ENCODE measurements at regions not wholly inside any gene's neighbourhood (a gene's known extent, or its start where the extent isn't known, plus 50 kb on each side); places are given as distances from the start of the nearest gene placed in this dataset.

GRCh38 chr13:68293631-68294030 lies 1063.5 kb upstream of the PCDH9 start:
- H2AFZ ChIP-seq (ENCODE audit: low read length) = no peak overlapping the region
- no peak overlapping the region for H2BK15ac ChIP-seq (ENCODE audit: low read length)
- no peak overlapping the region for H3K23ac ChIP-seq (ENCODE audit: low read depth, low read length, poor library complexity)
- DNase-seq (ENCODE audit: low spot score) = no peak
- H3K79me1 ChIP-seq (ENCODE audit: low read depth, low read length) = no peaks in the 10 kb centered on the region
- H2BK5ac ChIP-seq (ENCODE audit: low read length) = no peak overlapping the region
- H2BK12ac ChIP-seq (ENCODE audit: low read length) = no peak overlapping the region
- H4K8ac ChIP-seq (ENCODE audit: low read depth, low read length) = no peak overlapping the region
- no peaks in the 10 kb centered on the region for H3K4me1 ChIP-seq (ENCODE audit: control insufficient read depth in 2 of 2, insufficient read depth in 1 of 2, low read depth in 1 of 2, low read length in 2 of 2)
- H3K9me3 ChIP-seq (replicated peaks in 1 of 2; ENCODE audit: control insufficient read depth in 2 of 2, insufficient read depth in 1 of 2, low read depth in 1 of 2, low read length in 2 of 2) = no peaks in the 10 kb centered on the region
- H2AK5ac ChIP-seq (ENCODE audit: low read depth, low read length) = no peak overlapping the region
- H3K9ac ChIP-seq (ENCODE audit: low read depth, low read length, poor library complexity) = no peak overlapping the region
- no peaks in the 10 kb centered on the region for H3K36me3 ChIP-seq (replicated peaks in 1 of 2; ENCODE audit: control insufficient read depth in 2 of 2, insufficient read depth in 2 of 2, low read length in 2 of 2)
- no peak overlapping the region for H3K27ac ChIP-seq (replicated peaks; ENCODE audit: low read length)
- H2BK120ac ChIP-seq (ENCODE audit: low read depth, low read length) = no peak overlapping the region
- H3K18ac ChIP-seq (ENCODE audit: low read length) = no peak overlapping the region
- H3K4me2 ChIP-seq (ENCODE audit: insufficient read depth, low read length, poor library complexity, severe bottlenecking) = no peak overlapping the region
- no peak overlapping the region for H3K4ac ChIP-seq (ENCODE audit: low read length)
- H3K14ac ChIP-seq (ENCODE audit: low read length) = no peak overlapping the region
- no peak overlapping the region for H3K4me3 ChIP-seq (ENCODE audit: low read length in 2 of 2)
- H3K27me3 ChIP-seq (ENCODE audit: control insufficient read depth in 3 of 3, insufficient read depth in 3 of 3, low read depth in 1 of 3, low read length in 3 of 3) = no peaks in the 10 kb centered on the region
- H4K91ac ChIP-seq (ENCODE audit: low read depth, low read length, poor library complexity) = no peak overlapping the region

GRCh38 chr13:68292601-68293000 lies 1062.5 kb upstream of the PCDH9 start:
- Histone ChIP-seq H3K4me3 (ENCODE audit: low read length in 2 of 2) (no peak overlapping the region), H3K23ac (ENCODE audit: low read depth, low read length, poor library complexity) (no peak overlapping the region), H3K36me3 (replicated peaks in 1 of 2; ENCODE audit: control insufficient read depth in 2 of 2, insufficient read depth in 2 of 2, low read length in 2 of 2) (no peaks in the 10 kb centered on the region), H3K9me3 (replicated peaks in 1 of 2; ENCODE audit: control insufficient read depth in 2 of 2, insufficient read depth in 1 of 2, low read depth in 1 of 2, low read length in 2 of 2) (no peaks in the 10 kb centered on the region), H3K4ac (ENCODE audit: low read length) (no peak overlapping the region), H3K18ac (ENCODE audit: low read length) (no peak overlapping the region), H4K8ac (ENCODE audit: low read depth, low read length) (no peak overlapping the region), H4K91ac (ENCODE audit: low read depth, low read length, poor library complexity) (no peak overlapping the region), H3K4me2 (ENCODE audit: insufficient read depth, low read length, poor library complexity, severe bottlenecking) (no peak overlapping the region), H3K4me1 (ENCODE audit: control insufficient read depth in 2 of 2, insufficient read depth in 1 of 2, low read depth in 1 of 2, low read length in 2 of 2) (no peaks in the 10 kb centered on the region), H2BK15ac (ENCODE audit: low read length) (no peak overlapping the region), H3K27me3 (ENCODE audit: control insufficient read depth in 3 of 3, insufficient read depth in 3 of 3, low read depth in 1 of 3, low read length in 3 of 3) (no peaks in the 10 kb centered on the region), H3K14ac (ENCODE audit: low read length) (no peak overlapping the region), H2BK12ac (ENCODE audit: low read length) (no peak overlapping the region), H2BK5ac (ENCODE audit: low read length) (no peak overlapping the region), H3K27ac (replicated peaks; ENCODE audit: low read length) (no peak overlapping the region), H3K9ac (ENCODE audit: low read depth, low read length, poor library complexity) (no peak overlapping the region), H2BK120ac (ENCODE audit: low read depth, low read length) (no peak overlapping the region), H2AK5ac (ENCODE audit: low read depth, low read length) (no peak overlapping the region), H3K79me1 (ENCODE audit: low read depth, low read length) (no peaks in the 10 kb centered on the region), H2AFZ (ENCODE audit: low read length) (peak overlapping the region; percentile 11)
- no CpG with 5 or more reads among the region's 2 CpGs for WGBS, 2 donors (ENCODE audit: extremely low coverage in 2 of 2, insufficient read length in 2 of 2, insufficient replicate concordance in 1 of 2)
- DNase-seq (ENCODE audit: low spot score) = no peak

DNA sequence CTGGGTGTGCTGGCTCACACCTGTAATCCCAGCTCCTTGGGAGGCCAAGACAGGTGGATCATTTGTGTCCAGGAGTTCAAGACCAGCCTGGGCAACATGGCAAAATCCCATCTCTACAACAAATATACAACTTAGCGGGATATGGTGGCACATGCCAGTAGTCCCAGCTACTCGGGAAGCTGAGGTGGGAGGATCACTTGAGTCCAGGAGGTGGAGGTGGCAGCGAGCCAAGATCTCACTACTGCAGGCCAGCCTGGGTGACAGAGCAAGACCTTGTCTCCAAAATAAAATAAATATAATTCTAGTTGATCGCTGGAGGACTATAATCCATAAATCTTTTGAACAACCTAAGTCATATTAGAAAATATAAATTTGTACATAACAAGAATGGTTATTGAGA lies 1061.5 kb upstream of the PCDH9 start:
- H3K4me1 ChIP-seq (ENCODE audit: control insufficient read depth in 2 of 2, insufficient read depth in 1 of 2, low read depth in 1 of 2, low read length in 2 of 2) = no peaks in the 10 kb centered on the region
- H2BK12ac ChIP-seq (ENCODE audit: low read length) = no peak overlapping the region
- H2AK5ac ChIP-seq (ENCODE audit: low read depth, low read length) = no peak overlapping the region
- H3K18ac ChIP-seq (ENCODE audit: low read length) = no peak overlapping the region
- WGBS, 2 donors (ENCODE audit: extremely low coverage in 2 of 2, insufficient read length in 2 of 2, insufficient replicate concordance in 1 of 2) = no CpG with 5 or more reads among the region's 4 CpGs
- H3K27ac ChIP-seq (replicated peaks; ENCODE audit: low read length) = no peak overlapping the region
- H3K4ac ChIP-seq (ENCODE audit: low read length) = no peak overlapping the region
- no peak overlapping the region for H4K8ac ChIP-seq (ENCODE audit: low read depth, low read length)
- H3K27me3 ChIP-seq (ENCODE audit: control insufficient read depth in 3 of 3, insufficient read depth in 3 of 3, low read depth in 1 of 3, low read length in 3 of 3) = no peaks in the 10 kb centered on the region
- H3K79me1 ChIP-seq (ENCODE audit: low read depth, low read length) = no peaks in the 10 kb centered on the region
- H3K4me3 ChIP-seq (ENCODE audit: low read length in 2 of 2) = no peak overlapping the region
- H2BK120ac ChIP-seq (ENCODE audit: low read depth, low read length) = no peak overlapping the region
- H2BK15ac ChIP-seq (ENCODE audit: low read length) = no peak overlapping the region
- H2AFZ ChIP-seq (ENCODE audit: low read length) = no peak overlapping the region
- H3K4me2 ChIP-seq (ENCODE audit: insufficient read depth, low read length, poor library complexity, severe bottlenecking) = no peak overlapping the region
- no peak overlapping the region for H3K9ac ChIP-seq (ENCODE audit: low read depth, low read length, poor library complexity)
- DNase-seq (ENCODE audit: low spot score) = no peak
- H3K9me3 ChIP-seq (replicated peaks in 1 of 2; ENCODE audit: control insufficient read depth in 2 of 2, insufficient read depth in 1 of 2, low read depth in 1 of 2, low read length in 2 of 2) = no peaks in the 10 kb centered on the region
- H3K14ac ChIP-seq (ENCODE audit: low read length) = no peak overlapping the region
- no peak overlapping the region for H3K23ac ChIP-seq (ENCODE audit: low read depth, low read length, poor library complexity)
- no peak overlapping the region for H4K91ac ChIP-seq (ENCODE audit: low read depth, low read length, poor library complexity)
- H2BK5ac ChIP-seq (ENCODE audit: low read length) = no peak overlapping the region
- no peaks in the 10 kb centered on the region for H3K36me3 ChIP-seq (replicated peaks in 1 of 2; ENCODE audit: control insufficient read depth in 2 of 2, insufficient read depth in 2 of 2, low read length in 2 of 2)

DNA sequence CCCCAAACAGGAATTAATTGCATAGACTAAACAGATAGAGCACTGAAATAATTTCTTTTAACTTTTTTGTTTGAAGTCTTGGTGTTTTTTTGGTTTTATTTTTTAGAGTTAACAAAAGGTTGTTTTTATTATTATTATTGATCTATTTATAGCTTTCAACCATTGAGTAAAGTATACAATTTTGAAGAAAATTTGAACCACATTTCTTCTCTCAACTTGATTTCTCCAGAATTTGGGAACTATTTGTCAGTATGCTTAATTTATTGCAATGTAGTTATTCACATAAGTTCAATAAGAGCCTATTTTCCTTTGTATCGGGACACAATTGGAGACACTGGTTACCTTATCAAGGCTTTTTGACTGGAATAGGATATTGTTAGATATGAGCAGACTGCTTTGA lies 1045.6 kb upstream of the PCDH9 start:
- WGBS, 2 donors (ENCODE audit: extremely low coverage in 2 of 2, insufficient read length in 2 of 2, insufficient replicate concordance in 1 of 2) = no CpG with 5 or more reads among the region's 1 CpG
- H4K8ac ChIP-seq (ENCODE audit: low read depth, low read length) = no peak overlapping the region
- H3K18ac ChIP-seq (ENCODE audit: low read length) = no peak overlapping the region
- H3K27ac ChIP-seq (replicated peaks; ENCODE audit: low read length) = no peak overlapping the region
- no peaks in the 10 kb centered on the region for H3K79me1 ChIP-seq (ENCODE audit: low read depth, low read length)
- H3K14ac ChIP-seq (ENCODE audit: low read length) = no peak overlapping the region
- no peaks in the 10 kb centered on the region for H3K4me1 ChIP-seq (ENCODE audit: control insufficient read depth in 2 of 2, insufficient read depth in 1 of 2, low read depth in 1 of 2, low read length in 2 of 2)
- H2AFZ ChIP-seq (ENCODE audit: low read length) = no peak overlapping the region
- no peak overlapping the region for H2AK5ac ChIP-seq (ENCODE audit: low read depth, low read length)
- no peak overlapping the region for H3K9ac ChIP-seq (ENCODE audit: low read depth, low read length, poor library complexity)
- H2BK5ac ChIP-seq (ENCODE audit: low read length) = no peak overlapping the region
- H3K36me3 ChIP-seq (replicated peaks in 1 of 2; ENCODE audit: control insufficient read depth in 2 of 2, insufficient read depth in 2 of 2, low read length in 2 of 2) = no peaks in the 10 kb centered on the region
- no peak overlapping the region for H3K4me2 ChIP-seq (ENCODE audit: insufficient read depth, low read length, poor library complexity, severe bottlenecking)
- H3K27me3 ChIP-seq (ENCODE audit: control insufficient read depth in 3 of 3, insufficient read depth in 3 of 3, low read depth in 1 of 3, low read length in 3 of 3) = no peaks in the 10 kb centered on the region
- H3K9me3 ChIP-seq (replicated peaks in 1 of 2; ENCODE audit: control insufficient read depth in 2 of 2, insufficient read depth in 1 of 2, low read depth in 1 of 2, low read length in 2 of 2) = peaks cover 2 to 11% of the 10 kb centered on the region in 2 donors
- no peak overlapping the region for H2BK12ac ChIP-seq (ENCODE audit: low read length)
- H2BK120ac ChIP-seq (ENCODE audit: low read depth, low read length) = no peak overlapping the region
- no peak overlapping the region for H3K4ac ChIP-seq (ENCODE audit: low read length)
- H4K91ac ChIP-seq (ENCODE audit: low read depth, low read length, poor library complexity) = no peak overlapping the region
- DNase-seq (ENCODE audit: low spot score) = no peak
- no peak overlapping the region for H3K23ac ChIP-seq (ENCODE audit: low read depth, low read length, poor library complexity)
- H2BK15ac ChIP-seq (ENCODE audit: low read length) = no peak overlapping the region
- no peak overlapping the region for H3K4me3 ChIP-seq (ENCODE audit: low read length in 2 of 2)
